GM11168 (cell line): ENCODE measurements at regions not wholly inside any gene's neighbourhood (a gene's known extent, or its start where the extent isn't known, plus 50 kb on each side); places are given as distances from the start of the nearest gene placed in this dataset.

Source experiments
- in situ Hi-C: fragments of 300-500 bp; cut with MboI; formaldehyde crosslinking; loops from one replicate; pipeline ENCODE4 v1.12.0; 2022; ENCODE audit warnings: low sequenced_read_pairs; ENCODE audit not compliant: unreplicated experiment

- in situ Hi-C loops: no loop called here
These were observed 225.7 kb upstream of the ARX start for GRCh38 chrX:25241461-25241860.

- in situ Hi-C loops: no loop called here
These were observed 210.4 kb upstream of the ARX start for GRCh38 chrX:25226151-25226550.

GRCh38 chrX:25219480-25219879, 203.7 kb upstream of the ARX start:
- in situ Hi-C loops: no loop called here

- in situ Hi-C loops: no loop called here
These were observed 197.8 kb upstream of the ARX start for GRCh38 chrX:25213611-25214010.

GRCh38 chrX:25207803-25208475, 192.2 kb upstream of the ARX start:
- in situ Hi-C loops: no loop called here

- in situ Hi-C loops: no loop called here
These were observed 191.0 kb upstream of the ARX start for GRCh38 chrX:25206778-25207177.

GRCh38 chrX:25204182-25204581, 188.4 kb upstream of the ARX start:
- in situ Hi-C loops: no loop called here

- in situ Hi-C loops: no loop called here
These were observed 187.1 kb upstream of the ARX start for GRCh38 chrX:25202827-25203226.

GRCh38 chrX:25198891-25199290, 183.1 kb upstream of the ARX start:
- in situ Hi-C loops: no loop called here

GRCh38 chrX:25198253-25198652, 182.5 kb upstream of the ARX start:
- in situ Hi-C loops: no loop called here

- in situ Hi-C loops: no loop called here
These were observed 180.5 kb upstream of the ARX start for GRCh38 chrX:25196221-25196620.

GRCh38 chrX:25191403-25191802, 175.6 kb upstream of the ARX start:
- in situ Hi-C loops: no loop called here

- in situ Hi-C loops: no loop called here
These were observed 166.0 kb upstream of the ARX start for GRCh38 chrX:25181775-25182174.

- in situ Hi-C loops: no loop called here
These were observed 164.5 kb upstream of the ARX start for GRCh38 chrX:25180242-25180641.

- in situ Hi-C loops: no loop called here
These were observed 162.8 kb upstream of the ARX start for GRCh38 chrX:25178555-25178954.

- in situ Hi-C loops: no loop called here
These were observed 160.0 kb upstream of the ARX start for GRCh38 chrX:25175743-25176142.

GRCh38 chrX:25175171-25175570, 159.4 kb upstream of the ARX start:
- in situ Hi-C loops: no loop called here

GRCh38 chrX:25166546-25166945, 150.8 kb upstream of the ARX start:
- in situ Hi-C loops: no loop called here

- in situ Hi-C loops: no loop called here
These were observed 150.4 kb upstream of the ARX start for GRCh38 chrX:25166145-25166544.

GRCh38 chrX:25158635-25159034, 142.9 kb upstream of the ARX start:
- in situ Hi-C loops: no loop called here

GRCh38 chrX:25156832-25157231, 141.1 kb upstream of the ARX start:
- in situ Hi-C loops: no loop called here

- in situ Hi-C loops: no loop called here
These were observed 140.6 kb upstream of the ARX start for GRCh38 chrX:25156323-25156722.

- in situ Hi-C loops: no loop called here
These were observed 138.4 kb upstream of the ARX start for GRCh38 chrX:25154168-25154567.
